ENCODE measurements at regions not wholly inside any gene's neighbourhood (a gene's known extent, or its start where the extent isn't known, plus 50 kb on each side); places are given as distances from the start of the nearest gene placed in this dataset.

DNA sequence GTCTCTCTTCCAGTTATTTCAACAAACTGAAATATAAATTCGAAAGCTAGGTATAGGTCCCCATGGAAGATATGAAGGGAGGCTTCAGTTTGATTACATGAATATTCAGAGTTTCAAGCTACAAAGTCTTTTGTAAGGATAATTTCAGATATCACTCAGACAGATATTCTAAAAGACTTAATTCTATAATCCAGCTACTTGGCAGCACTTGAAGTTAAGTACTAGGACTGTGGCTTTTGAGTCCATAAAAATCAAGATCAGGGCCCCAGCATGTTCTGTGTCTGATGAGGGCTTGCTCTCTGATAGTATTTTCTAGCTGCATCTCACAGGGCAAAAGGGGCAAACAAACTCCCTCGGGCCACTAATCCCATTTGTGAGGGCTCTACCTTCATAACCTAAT lies 160.6 kb upstream of the IRS2 start:
- H3K4me3 ChIP-seq (ENCODE audit: low read depth in 2 of 2, low read length in 2 of 2) = no peak overlapping the region
- no peaks in the 10 kb centered on the region for H3K9me3 ChIP-seq (ENCODE audit: control insufficient read depth, insufficient read depth, low read depth, low read length)
- no peak for ATAC-seq
- ChIA-PET POLR2A (interaction anchor here (0.6 kb wide), 1 partner anchor 95 kb away, joined by 6 read pairs; no protein-coding TSS in a partner anchor), CTCF (no interaction called here)
- DNase-seq (ENCODE audit: low read depth, low spot score) = no peak
- intact Hi-C loops (cut with micrococcal nuclease; ENCODE audit: unreplicated experiment) = no loop called here
- in situ Hi-C loops (cut with HindIII; ENCODE audit: low pct_unique_long_range_greater_than_20kb, low sequenced_read_pairs) = no loop called here
- no peaks in the 10 kb centered on the region for H3K36me3 ChIP-seq (ENCODE audit: control insufficient read depth, insufficient read depth, low read length)
- no peak overlapping the region for H3K27ac ChIP-seq (ENCODE audit: low read length)
- no TSS peak for BruUV-seq (replicated peaks)
- no peaks in the 10 kb centered on the region for H3K27me3 ChIP-seq (ENCODE audit: control insufficient read depth, insufficient read depth, low read length)
- H3K4me1 ChIP-seq (ENCODE audit: control insufficient read depth, insufficient read depth, low read length) = no peaks in the 10 kb centered on the region
- TF ChIP-seq, protein P1, sequence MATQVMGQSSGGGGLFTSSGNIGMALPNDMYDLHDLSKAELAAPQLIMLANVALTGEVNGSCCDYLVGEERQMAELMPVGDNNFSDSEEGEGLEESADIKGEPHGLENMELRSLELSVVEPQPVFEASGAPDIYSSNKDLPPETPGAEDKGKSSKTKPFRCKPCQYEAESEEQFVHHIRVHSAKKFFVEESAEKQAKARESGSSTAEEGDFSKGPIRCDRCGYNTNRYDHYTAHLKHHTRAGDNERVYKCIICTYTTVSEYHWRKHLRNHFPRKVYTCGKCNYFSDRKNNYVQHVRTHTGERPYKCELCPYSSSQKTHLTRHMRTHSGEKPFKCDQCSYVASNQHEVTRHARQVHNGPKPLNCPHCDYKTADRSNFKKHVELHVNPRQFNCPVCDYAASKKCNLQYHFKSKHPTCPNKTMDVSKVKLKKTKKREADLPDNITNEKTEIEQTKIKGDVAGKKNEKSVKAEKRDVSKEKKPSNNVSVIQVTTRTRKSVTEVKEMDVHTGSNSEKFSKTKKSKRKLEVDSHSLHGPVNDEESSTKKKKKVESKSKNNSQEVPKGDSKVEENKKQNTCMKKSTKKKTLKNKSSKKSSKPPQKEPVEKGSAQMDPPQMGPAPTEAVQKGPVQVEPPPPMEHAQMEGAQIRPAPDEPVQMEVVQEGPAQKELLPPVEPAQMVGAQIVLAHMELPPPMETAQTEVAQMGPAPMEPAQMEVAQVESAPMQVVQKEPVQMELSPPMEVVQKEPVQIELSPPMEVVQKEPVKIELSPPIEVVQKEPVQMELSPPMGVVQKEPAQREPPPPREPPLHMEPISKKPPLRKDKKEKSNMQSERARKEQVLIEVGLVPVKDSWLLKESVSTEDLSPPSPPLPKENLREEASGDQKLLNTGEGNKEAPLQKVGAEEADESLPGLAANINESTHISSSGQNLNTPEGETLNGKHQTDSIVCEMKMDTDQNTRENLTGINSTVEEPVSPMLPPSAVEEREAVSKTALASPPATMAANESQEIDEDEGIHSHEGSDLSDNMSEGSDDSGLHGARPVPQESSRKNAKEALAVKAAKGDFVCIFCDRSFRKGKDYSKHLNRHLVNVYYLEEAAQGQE (IDR thresholded peaks at IDR 0.05; ENCODE audit: insufficient read depth in 1 of 2, low read depth in 2 of 2, low read length in 1 of 2) = no peak
- TF ChIP-seq SIN3A (IDR thresholded peaks at IDR 0.05; ENCODE audit: borderline replicate concordance, insufficient read depth, low read depth, low read length) (no peak), TCF7L2 (IDR thresholded peaks at IDR 0.05; ENCODE audit: low read depth, low read length) (no peak), POLR2AphosphoS5 (IDR thresholded peaks at IDR 0.05; ENCODE audit: low read depth, low read length) (no peak), CTCF (IDR thresholded peaks at IDR 0.05) (no peak)

GRCh38 chr13:109945206-109945960 lies 159.0 kb upstream of the IRS2 start:
- ATAC-seq = no peak
- no peak for DNase-seq (ENCODE audit: low read depth, low spot score)
- ChIA-PET CTCF (no interaction called here), POLR2A (no interaction called here)
- in situ Hi-C loops (cut with HindIII; ENCODE audit: low pct_unique_long_range_greater_than_20kb, low sequenced_read_pairs) (no loop called here), intact Hi-C loops (cut with micrococcal nuclease; ENCODE audit: unreplicated experiment) (no loop called here)
- TF ChIP-seq SIN3A (IDR thresholded peaks at IDR 0.05; ENCODE audit: borderline replicate concordance, insufficient read depth, low read depth, low read length) = no peak
- TF ChIP-seq TCF7L2 (IDR thresholded peaks at IDR 0.05; ENCODE audit: low read depth, low read length) = no peak
- no peak overlapping the region for H3K4me3 ChIP-seq (ENCODE audit: low read depth in 2 of 2, low read length in 2 of 2)
- no TSS peak for BruUV-seq (replicated peaks)
- no peaks in the 10 kb centered on the region for H3K9me3 ChIP-seq (ENCODE audit: control insufficient read depth, insufficient read depth, low read depth, low read length)
- H3K27ac ChIP-seq (ENCODE audit: low read length) = no peak overlapping the region
- H3K4me1 ChIP-seq (ENCODE audit: control insufficient read depth, insufficient read depth, low read length) = no peaks in the 10 kb centered on the region
- H3K36me3 ChIP-seq (ENCODE audit: control insufficient read depth, insufficient read depth, low read length) = no peaks in the 10 kb centered on the region
- H3K27me3 ChIP-seq (ENCODE audit: control insufficient read depth, insufficient read depth, low read length) = no peaks in the 10 kb centered on the region

DNA sequence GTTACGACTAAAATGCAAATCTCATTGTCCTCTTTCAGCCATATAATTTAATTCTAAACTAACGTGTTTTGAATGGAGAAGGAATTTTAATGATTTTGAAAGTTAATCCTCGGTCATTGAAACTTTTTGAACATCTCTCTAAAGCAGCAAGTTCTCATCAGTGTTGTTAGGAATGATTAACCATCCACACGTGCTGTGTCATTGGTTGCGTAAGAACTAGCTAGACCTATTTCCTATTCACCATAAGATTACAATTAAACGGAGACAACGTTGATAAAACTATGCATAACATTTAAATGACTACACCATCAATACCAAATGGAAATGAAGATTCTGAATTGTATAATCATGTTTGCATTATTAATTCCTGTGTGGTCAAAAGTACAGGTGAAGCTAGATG lies 155.6 kb upstream of the IRS2 start:
- BruUV-seq (replicated peaks) = no TSS peak
- CTCF ChIA-PET = no interaction called here
- POLR2A ChIA-PET = no interaction called here

More for the DNA sequence above, 155.6 kb upstream of the IRS2 start:
- in situ Hi-C loops (cut with HindIII; ENCODE audit: low pct_unique_long_range_greater_than_20kb, low sequenced_read_pairs) = no loop called here
- no peaks in the 10 kb centered on the region for H3K27me3 ChIP-seq (ENCODE audit: control insufficient read depth, insufficient read depth, low read length)
- no peaks in the 10 kb centered on the region for H3K36me3 ChIP-seq (ENCODE audit: control insufficient read depth, insufficient read depth, low read length)
- ATAC-seq (no peak), DNase-seq (ENCODE audit: low read depth, low spot score) (no peak)
- intact Hi-C loops (cut with micrococcal nuclease; ENCODE audit: unreplicated experiment) = no loop called here
- H3K9me3 ChIP-seq (ENCODE audit: control insufficient read depth, insufficient read depth, low read depth, low read length) = no peaks in the 10 kb centered on the region
- no peak overlapping the region for H3K4me3 ChIP-seq (ENCODE audit: low read depth in 2 of 2, low read length in 2 of 2)
- H3K27ac ChIP-seq (ENCODE audit: low read length) = no peak overlapping the region
- no peak for TF ChIP-seq CTCF (IDR thresholded peaks at IDR 0.05)
- no peak for TF ChIP-seq TCF7L2 (IDR thresholded peaks at IDR 0.05; ENCODE audit: low read depth, low read length)
- TF ChIP-seq, protein P1 (IDR thresholded peaks at IDR 0.05; ENCODE audit: insufficient read depth in 1 of 2, low read depth in 2 of 2, low read length in 1 of 2) = no peak
- TF ChIP-seq POLR2AphosphoS5 (IDR thresholded peaks at IDR 0.05; ENCODE audit: low read depth, low read length) = no peak
- no peak for TF ChIP-seq SIN3A (IDR thresholded peaks at IDR 0.05; ENCODE audit: borderline replicate concordance, insufficient read depth, low read depth, low read length)
- H3K4me1 ChIP-seq (ENCODE audit: control insufficient read depth, insufficient read depth, low read length) = no peaks in the 10 kb centered on the region
